NCI-H128 (cell line): ENCODE measurements at regions not wholly inside any gene's neighbourhood (a gene's known extent, or its start where the extent isn't known, plus 50 kb on each side); places are given as distances from the start of the nearest gene placed in this dataset.
"Not testable (repeated sequence)": the region's sequence is repeated elsewhere in the genome, so short reads cannot be mapped to it uniquely, and the experiment has no call there.

Experiments used
- DNase-seq: peaks from one replicate; lab custom pipeline; 2025; ENCODE audit not compliant: unreplicated experiment; lab: John Stamatoyannopoulos, UW

- DNase-seq, result no peak
Observed at GRCh38 chr7:68754414-68754813, 843.9 kb upstream of the AUTS2 start.

- DNase-seq, result no peak
Observed at GRCh38 chr7:68756986-68757495, 841.2 kb upstream of the AUTS2 start.

- DNase-seq, result no peak
Observed at GRCh38 chr7:68760556-68760955, 837.7 kb upstream of the AUTS2 start.

GRCh38 chr7:68767462-68767861 lies 830.8 kb upstream of the AUTS2 start:
- DNase-seq, result no peak

GRCh38 chr7:68770649-68771048 lies 827.6 kb upstream of the AUTS2 start:
- peak; percentile 87 for DNase-seq

GRCh38 chr7:68776326-68776725 lies 821.9 kb upstream of the AUTS2 start:
- DNase-seq, result no peak

- no peak for DNase-seq
Observed at GRCh38 chr7:68783684-68784083, 814.6 kb upstream of the AUTS2 start.

GRCh38 chr7:68785036-68785435 lies 813.2 kb upstream of the AUTS2 start:
- no peak for DNase-seq

GRCh38 chr7:68787566-68787965 lies 810.7 kb upstream of the AUTS2 start:
- DNase-seq, result peak; percentile 25

- not testable (repeated sequence) for DNase-seq
Observed at GRCh38 chr7:68788529-68788928, 809.7 kb upstream of the AUTS2 start.

- no peak for DNase-seq
Observed at GRCh38 chr7:68789597-68789996, 808.7 kb upstream of the AUTS2 start.

GRCh38 chr7:68792351-68792750 lies 805.9 kb upstream of the AUTS2 start:
- no peak for DNase-seq

GRCh38 chr7:68793513-68793912 lies 804.8 kb upstream of the AUTS2 start:
- no peak for DNase-seq

- no peak for DNase-seq
Observed at GRCh38 chr7:68800316-68800715, 798.0 kb upstream of the AUTS2 start.

- no peak for DNase-seq
Observed at GRCh38 chr7:68805159-68805558, 793.1 kb upstream of the AUTS2 start.

GRCh38 chr7:68807666-68808065 lies 790.6 kb upstream of the AUTS2 start:
- DNase-seq, result no peak

GRCh38 chr7:68813551-68814080 lies 784.7 kb upstream of the AUTS2 start:
- DNase-seq, result no peak

- DNase-seq, result no peak
Observed at GRCh38 chr7:68816491-68816890, 781.8 kb upstream of the AUTS2 start.

- no peak for DNase-seq
Observed at GRCh38 chr7:68820321-68820720, 778.0 kb upstream of the AUTS2 start.

GRCh38 chr7:68821846-68822245 lies 776.4 kb upstream of the AUTS2 start:
- DNase-seq, result no peak

- no peak for DNase-seq
Observed at GRCh38 chr7:68823996-68824780, 774.1 kb upstream of the AUTS2 start.

- no peak for DNase-seq
Observed at GRCh38 chr7:68828575-68828974, 769.7 kb upstream of the AUTS2 start.

- no peak for DNase-seq
Observed at GRCh38 chr7:68833422-68833821, 764.9 kb upstream of the AUTS2 start.
